ENCODE measurements at regions not wholly inside any gene's neighbourhood (a gene's known extent, or its start where the extent isn't known, plus 50 kb on each side); places are given as distances from the start of the nearest gene placed in this dataset.

- no peak overlapping the region for H2AK5ac ChIP-seq (ENCODE audit: insufficient read length, low read length)
- H3K4me1 Mint-ChIP-seq, result no peaks in the 10 kb centered on the region
- no peak for TF ChIP-seq CTCF (conservative IDR thresholded peaks at IDR 0.05)
- no peak overlapping the region for H3K4me3 Mint-ChIP-seq
- no peak overlapping the region for H3K27ac Mint-ChIP-seq
- H2BK20ac ChIP-seq (ENCODE audit: low read depth, low read length, poor library complexity, severe bottlenecking), result no peak overlapping the region
- H4K8ac ChIP-seq (replicated peaks; ENCODE audit: insufficient read length, low read depth, low read length), result no peak overlapping the region
- no peaks in the 10 kb centered on the region for H3K9me3 ChIP-seq (ENCODE audit: control insufficient read depth, low read depth, low read length)
- no peak overlapping the region for H3T11ph ChIP-seq (ENCODE audit: low read length)
- no peak overlapping the region for H2BK5ac ChIP-seq (ENCODE audit: insufficient read length, low read length)
- H3K27me3 ChIP-seq (ENCODE audit: insufficient read depth, low read length), result no peaks in the 10 kb centered on the region
- H3K27ac ChIP-seq (ENCODE audit: insufficient read length, low read depth, low read length), result no peak overlapping the region
- no peak overlapping the region for H3K4ac ChIP-seq (ENCODE audit: low read depth, low read length)
- no CpG with 5 or more reads among the region's 8 CpGs for WGBS (ENCODE audit: extremely low coverage, insufficient read length, low lambda C conversion rate)
- H2BK15ac ChIP-seq (ENCODE audit: low read depth, low read length), result no peak overlapping the region
- H4K20me1 ChIP-seq (ENCODE audit: control insufficient read depth, insufficient read depth, insufficient read length), result no peaks in the 10 kb centered on the region
- no peak overlapping the region for H3K23ac ChIP-seq (ENCODE audit: insufficient read length, low read depth, low read length)
- no peak overlapping the region for H3K18ac ChIP-seq (ENCODE audit: insufficient read length, low read depth, low read length)
- no peaks in the 10 kb centered on the region for H3K79me2 ChIP-seq (ENCODE audit: insufficient read depth, low read length)
- peaks cover 0 to 3% of the 10 kb centered on the region in 2 experiments; a peak in 1 of 5 replicates for H3K9me3 Mint-ChIP-seq
- no peaks in the 10 kb centered on the region for H3K79me1 ChIP-seq (ENCODE audit: insufficient read depth, low read depth, low read length, poor library complexity, severe bottlenecking)
- no peak overlapping the region for H3K14ac ChIP-seq (ENCODE audit: insufficient read depth, low read length)
- no peak overlapping the region for H2BK120ac ChIP-seq (ENCODE audit: low read depth, low read length, poor library complexity, severe bottlenecking)
- no peak overlapping the region for H4K91ac ChIP-seq (ENCODE audit: insufficient read length, low read depth, low read length)
- no peak overlapping the region for H3K4me2 ChIP-seq (ENCODE audit: insufficient read depth, insufficient read length, low read length)
- no peaks in the 10 kb centered on the region for H3K4me1 ChIP-seq (ENCODE audit: insufficient read depth, low read length)
- H4K5ac ChIP-seq (ENCODE audit: insufficient read length, low read depth, low read length), result no peak overlapping the region
- no peak overlapping the region for H3K56ac ChIP-seq (ENCODE audit: insufficient read length, low read depth, low read length)
- H3K9ac ChIP-seq (ENCODE audit: extremely low read depth, insufficient read length, low read length), result no peak overlapping the region
- no peaks in the 10 kb centered on the region; a peak in 1 of 7 replicates for H3K36me3 Mint-ChIP-seq (ENCODE audit: insufficient read depth in 1 of 3, low read depth in 3 of 3)
- H2AFZ ChIP-seq (ENCODE audit: low read length), result no peak overlapping the region
- DNase-seq, result no peak
- no peak overlapping the region for H2BK12ac ChIP-seq (ENCODE audit: insufficient read length, low read depth, low read length)
- no peaks in the 10 kb centered on the region for H3K23me2 ChIP-seq (ENCODE audit: insufficient read length, low read depth, low read length, poor library complexity, severe bottlenecking)
- no peaks in the 10 kb centered on the region for H3K27me3 Mint-ChIP-seq (ENCODE audit: low read depth)
Measured at GRCh38 chr2:104528101-104528500, 325.8 kb upstream of the POU3F3 start.

Measured in H9 (cell line).